H1 (cell line): ENCODE measurements at regions not wholly inside any gene's neighbourhood (a gene's known extent, or its start where the extent isn't known, plus 50 kb on each side); places are given as distances from the start of the nearest gene placed in this dataset.

Experiments used
- CTCF ChIA-PET: fragments of 300-600 bp; sonication (Branson Sonifier 250); formaldehyde crosslinking; loops from one replicate; lab custom pipeline; 2021; ENCODE audit not compliant: partially characterized antibody; lab: Charles Lee
- POLR2A ChIA-PET: fragments of 300-600 bp; sonication (Branson Sonifier 250); formaldehyde crosslinking; loops from one replicate; lab custom pipeline; 2021; ENCODE audit warnings: inconsistent platforms; ENCODE audit not compliant: partially characterized antibody; lab: Charles Lee
- DNase-seq, 2 experiments: peaks; one replicate each; pipeline versions ENCODE4 v3.0.0 to v3.0.0-alpha.2; 2010 to 2022; ENCODE audit warnings: low spot score in 2 of 2, low read depth in 1 of 2, mixed read lengths in 1 of 2
- FAIRE-seq: peaks from 2 replicates; lab custom pipeline; 2011; peaks lifted over from hg19 to GRCh38; lab: Jason Lieb, UNC
- H2AFZ ChIP-seq: 2 replicates; pipeline ENCODE4 v1.8.1; 2012; ENCODE audit warnings: low read length, inconsistent platforms
- H2AK5ac ChIP-seq: 2 replicates; pipeline ENCODE4 v1.6.1; 2013; ENCODE audit warnings: low read depth, low read length
- H2BK120ac ChIP-seq: replicated peaks from 2 replicates; pipeline ENCODE3; 2013; ENCODE audit warnings: low read depth, low read length, inconsistent platforms
- H2BK12ac ChIP-seq: 2 replicates; pipeline ENCODE4 v1.6.1; 2013; ENCODE audit warnings: low read depth, low read length
- H2BK15ac ChIP-seq: 2 replicates; pipeline ENCODE4 v1.6.1; 2013; ENCODE audit warnings: low read length
- H2BK20ac ChIP-seq: 2 replicates; pipeline ENCODE4 v1.6.1; 2013; ENCODE audit warnings: low read length
- H2BK5ac ChIP-seq: 2 replicates; pipeline ENCODE4 v1.6.1; 2013; ENCODE audit warnings: low read depth, low read length
- H3K14ac ChIP-seq: 2 replicates; pipeline ENCODE4 v1.6.1; 2013; ENCODE audit warnings: inconsistent platforms; ENCODE audit not compliant: insufficient read length
- H3K18ac ChIP-seq: 2 replicates; pipeline ENCODE4 v1.6.1; 2013; ENCODE audit warnings: low read length; ENCODE audit errors: extremely low read depth
- H3K23ac ChIP-seq: 2 replicates; pipeline ENCODE4 v1.6.1; 2013; ENCODE audit warnings: inconsistent platforms; ENCODE audit not compliant: insufficient read length
- H3K23me2 ChIP-seq: 2 replicates; pipeline ENCODE4 v1.6.1; 2013; ENCODE audit warnings: low read depth, low read length
- H3K27ac ChIP-seq: 2 replicates; pipeline ENCODE4 v1.6.1; 2011; ENCODE audit warnings: low read depth, low read length, inconsistent platforms
- H3K27me3 ChIP-seq, 4 experiments: replicated peaks in 1 of 4; 1 replicate in 1 of 4; 2 replicates in 3 of 4; pipeline versions ENCODE4 v1.6.1 to v1.8.1; 2011 to 2013; ENCODE audit warnings: low read length in 3 of 4, mild to moderate bottlenecking in 3 of 4, inconsistent platforms in 2 of 4, mixed read lengths in 2 of 4, moderate library complexity in 1 of 4; ENCODE audit not compliant: control insufficient read depth in 3 of 4, insufficient read depth in 3 of 4; ENCODE audit errors: extremely low read depth in 1 of 4
- H3K36me3 ChIP-seq, 4 experiments: 2 replicates each; pipeline versions ENCODE4 v1.6.1 to v1.8.1; 2011 to 2013; ENCODE audit warnings: mild to moderate bottlenecking in 4 of 4, low read length in 3 of 4, moderate library complexity in 2 of 4, control low read depth in 1 of 4, inconsistent platforms in 1 of 4; ENCODE audit not compliant: insufficient read depth in 4 of 4, control insufficient read depth in 2 of 4
- H3K4ac ChIP-seq: replicated peaks from 2 replicates; pipeline ENCODE3; 2013; ENCODE audit warnings: low read length, low read depth, mixed read lengths, inconsistent platforms; ENCODE audit not compliant: insufficient read length
- H3K4me1 ChIP-seq, 4 experiments: replicated peaks in 1 of 4; 1 replicate in 1 of 4; 2 replicates in 3 of 4; pipeline versions ENCODE4 v1.6.1 to v1.8.1; 2011 to 2013; ENCODE audit warnings: low read length in 3 of 4, inconsistent platforms in 2 of 4, mixed read lengths in 1 of 4; ENCODE audit not compliant: insufficient read depth in 4 of 4, control insufficient read depth in 3 of 4
- H3K4me2 ChIP-seq, 2 experiments: 2 replicates each; pipeline versions ENCODE4 v1.6.1 to v1.8.1; 2011 to 2013; ENCODE audit warnings: low read depth in 2 of 2, low read length in 2 of 2, control low read depth in 1 of 2, inconsistent platforms in 1 of 2, mild to moderate bottlenecking in 1 of 2; ENCODE audit not compliant: insufficient read depth in 1 of 2
- H3K4me3 ChIP-seq, 4 experiments: fragments of 200-600, 300-600 bp in 1 of 4; sonication (generic), shearing (Covaris generic), sonication (Bioruptor Twin) in 1 of 4; 2 replicates each; pipeline versions ENCODE4 v1.5.1 to v1.8.1; 2011 to 2016; ENCODE audit warnings: low read length in 4 of 4, low read depth in 3 of 4, control low read depth in 2 of 4, inconsistent platforms in 2 of 4, mild to moderate bottlenecking in 2 of 4, mixed read lengths in 1 of 4, moderate library complexity in 1 of 4; ENCODE audit not compliant: insufficient read depth in 2 of 4; ENCODE audit errors: extremely low read depth in 1 of 4
- H3K56ac ChIP-seq: replicated peaks from 2 replicates; pipeline ENCODE3; 2013; ENCODE audit warnings: low read depth, mild to moderate bottlenecking, mixed read lengths, low read length, inconsistent platforms; ENCODE audit not compliant: insufficient read length
- H3K79me1 ChIP-seq: 2 replicates; pipeline ENCODE4 v1.6.1; 2013; ENCODE audit warnings: low read depth, low read length, control low read depth
- H3K79me2 ChIP-seq, 2 experiments: 2 replicates each; pipeline versions ENCODE4 v1.6.1 to v1.8.1; 2012 to 2013; ENCODE audit warnings: low read length in 2 of 2, mild to moderate bottlenecking in 2 of 2, inconsistent platforms in 1 of 2; ENCODE audit not compliant: insufficient read depth in 2 of 2, control insufficient read depth in 1 of 2
- H3K9ac ChIP-seq, 4 experiments: replicated peaks in 1 of 4; 1 replicate in 1 of 4; 2 replicates in 3 of 4; pipeline versions ENCODE4 v1.6.1 to v1.8.1; 2011 to 2013; ENCODE audit warnings: low read depth in 3 of 4, low read length in 3 of 4, control low read depth in 2 of 4, mild to moderate bottlenecking in 2 of 4, moderate library complexity in 2 of 4, inconsistent platforms in 1 of 4; ENCODE audit errors: extremely low read depth in 1 of 4
- H3K9me3 ChIP-seq, 2 experiments: 2 replicates each; pipeline versions ENCODE4 v1.6.1 to v1.8.1; 2012 to 2013; ENCODE audit warnings: mild to moderate bottlenecking in 2 of 2, moderate library complexity in 2 of 2, control low read depth in 1 of 2, inconsistent platforms in 1 of 2, low read depth in 1 of 2, low read length in 1 of 2, mixed read lengths in 1 of 2; ENCODE audit not compliant: insufficient read depth in 2 of 2
- H4K20me1 ChIP-seq, 2 experiments: replicated peaks in 1 of 2; 2 replicates each; pipeline versions ENCODE3 to v1.8.1; 2011 to 2013; ENCODE audit warnings: inconsistent platforms in 2 of 2, low read length in 2 of 2, mild to moderate bottlenecking in 1 of 2; ENCODE audit not compliant: insufficient read depth in 2 of 2, control insufficient read depth in 1 of 2
- H4K5ac ChIP-seq: 2 replicates; pipeline ENCODE4 v1.6.1; 2013; ENCODE audit warnings: low read length, low read depth, mixed read lengths, inconsistent platforms; ENCODE audit not compliant: insufficient read length
- H4K8ac ChIP-seq: 2 replicates; pipeline ENCODE4 v1.8.0; 2013; ENCODE audit warnings: mild to moderate bottlenecking, moderate library complexity, low read length, inconsistent platforms; ENCODE audit not compliant: insufficient read depth; ENCODE audit errors: extremely low read depth
- H4K91ac ChIP-seq: replicated peaks from 2 replicates; pipeline ENCODE3; 2013; ENCODE audit warnings: low read length, mixed read lengths, inconsistent platforms; ENCODE audit not compliant: insufficient read length
- CBX8 ChIP-seq: fragments of 300-800, 300-1000 bp; sonication (generic); IDR thresholded peaks from 2 replicates; pipeline ENCODE4 v1.7.1; 2016; ENCODE audit warnings: low read depth, low read length, borderline replicate concordance
- KDM1A ChIP-seq: fragments of 200-600, 300-600 bp; sonication (generic); IDR thresholded peaks from 2 replicates; pipeline ENCODE4 v1.7.1; 2016; ENCODE audit warnings: mild to moderate bottlenecking, low read length, borderline replicate concordance
- WGBS, 2 experiments: shearing (Covaris generic) in 1 of 2; methylation state at CpG; one replicate each; pipeline versions ENCODE4 v1.1.6 to v1.1.7; 2013 to 2015; ENCODE audit warnings: low lambda C conversion rate in 2 of 2, mixed read lengths in 2 of 2, inconsistent platforms in 1 of 2, low coverage in 1 of 2, missing lambda C conversion rate in 1 of 2; ENCODE audit not compliant: insufficient replicate concordance in 2 of 2, insufficient coverage in 1 of 2, insufficient read length in 1 of 2; ENCODE audit errors: extremely low coverage in 1 of 2, missing lambda C conversion rate in 1 of 2; 5-methylcytosine and 5-hydroxymethylcytosine counted together

GRCh38 chr21:38902608-38903445 lies 97.1 kb downstream of the ETS2 start:
- Histone ChIP-seq H2BK20ac (no peak overlapping the region), H3K9me3 (no peaks in the 10 kb centered on the region), H2AFZ (no peak overlapping the region), H3K18ac (no peak overlapping the region), H3K4ac (no peak overlapping the region), H3K23me2 (no peaks in the 10 kb centered on the region), H2BK15ac (no peak overlapping the region), H4K5ac (no peak overlapping the region), H3K9ac (no peak overlapping the region), H3K4me2 (no peak overlapping the region), H4K8ac (no peak overlapping the region), H2BK12ac (no peak overlapping the region), H4K20me1 (no peaks in the 10 kb centered on the region), H3K27ac (no peak overlapping the region), H3K79me1 (no peaks in the 10 kb centered on the region), H3K14ac (no peak overlapping the region), H4K91ac (no peak overlapping the region), H2BK120ac (no peak overlapping the region), H3K56ac (no peak overlapping the region), H2AK5ac (no peak overlapping the region), H3K4me1 (0 out of 7 replicates have a peak, but pooled peaks cover 0 to 2% (median 0%) of the 10 kb centered on the region in 4 experiments), H3K36me3 (no peaks in the 10 kb centered on the region), H3K27me3 (no peaks in the 10 kb centered on the region), H3K23ac (no peak overlapping the region), H3K4me3 (no peak overlapping the region), H2BK5ac (no peak overlapping the region), H3K79me2 (no peaks in the 10 kb centered on the region)
- CTCF ChIA-PET, result no interaction called here
- 91% methylated on average over 9 of the region's 9 CpGs; no CpG with 5 or more reads in 1 of the 2 experiments for WGBS, 2 experiments
- FAIRE-seq (no peak), DNase-seq (no peak)
- POLR2A ChIA-PET, result no interaction called here
- TF ChIP-seq CBX8 (no peak), KDM1A (no peak)
